ENCODE measurements at regions not wholly inside any gene's neighbourhood (a gene's known extent, or its start where the extent isn't known, plus 50 kb on each side); places are given as distances from the start of the nearest gene placed in this dataset.

GRCh38 chr15:69992348-69992747 lies 105.4 kb downstream of the TLE3 start:
- no peak for TF ChIP-seq CTCF (IDR thresholded peaks at IDR 0.05)
- TF ChIP-seq POLR2A (IDR thresholded peaks at IDR 0.05), result no peak
- TF ChIP-seq EP300 (IDR thresholded peaks at IDR 0.05; ENCODE audit: low read depth), result no peak
